ENCODE measurements at regions not wholly inside any gene's neighbourhood (a gene's known extent, or its start where the extent isn't known, plus 50 kb on each side); places are given as distances from the start of the nearest gene placed in this dataset.

DNA sequence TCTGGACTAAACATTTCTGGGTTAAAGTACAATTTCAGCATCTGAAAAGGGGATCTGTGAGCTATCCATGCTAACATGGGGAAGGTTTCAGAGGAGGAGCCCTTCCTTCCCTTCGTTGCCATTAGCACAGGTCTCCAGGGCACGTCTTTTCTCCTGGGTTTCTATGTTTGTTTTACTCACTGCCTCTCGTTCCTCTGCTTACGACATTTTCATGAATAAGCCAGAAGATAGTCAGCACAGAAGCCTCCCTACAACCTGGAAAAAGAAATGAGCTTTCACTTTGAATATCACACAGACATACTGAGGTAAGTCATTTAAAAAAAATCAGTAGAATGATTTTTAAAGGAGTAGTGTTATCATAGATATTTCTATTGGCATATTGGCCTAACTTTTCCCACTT lies 117.2 kb upstream of the KCNMB2 start:
- no peak overlapping the region for H3K4me3 ChIP-seq (ENCODE audit: low read depth, low read length)
- no peaks in the 10 kb centered on the region for H3K36me3 ChIP-seq (ENCODE audit: control insufficient read depth, insufficient read depth, low read length)
- no peak for FAIRE-seq
- H3K27me3 ChIP-seq (ENCODE audit: control insufficient read depth, insufficient read depth, low read length): no peaks in the 10 kb centered on the region
- DNase-seq (ENCODE audit: low read depth): peak; percentile 75
- TF ChIP-seq, protein P1, sequence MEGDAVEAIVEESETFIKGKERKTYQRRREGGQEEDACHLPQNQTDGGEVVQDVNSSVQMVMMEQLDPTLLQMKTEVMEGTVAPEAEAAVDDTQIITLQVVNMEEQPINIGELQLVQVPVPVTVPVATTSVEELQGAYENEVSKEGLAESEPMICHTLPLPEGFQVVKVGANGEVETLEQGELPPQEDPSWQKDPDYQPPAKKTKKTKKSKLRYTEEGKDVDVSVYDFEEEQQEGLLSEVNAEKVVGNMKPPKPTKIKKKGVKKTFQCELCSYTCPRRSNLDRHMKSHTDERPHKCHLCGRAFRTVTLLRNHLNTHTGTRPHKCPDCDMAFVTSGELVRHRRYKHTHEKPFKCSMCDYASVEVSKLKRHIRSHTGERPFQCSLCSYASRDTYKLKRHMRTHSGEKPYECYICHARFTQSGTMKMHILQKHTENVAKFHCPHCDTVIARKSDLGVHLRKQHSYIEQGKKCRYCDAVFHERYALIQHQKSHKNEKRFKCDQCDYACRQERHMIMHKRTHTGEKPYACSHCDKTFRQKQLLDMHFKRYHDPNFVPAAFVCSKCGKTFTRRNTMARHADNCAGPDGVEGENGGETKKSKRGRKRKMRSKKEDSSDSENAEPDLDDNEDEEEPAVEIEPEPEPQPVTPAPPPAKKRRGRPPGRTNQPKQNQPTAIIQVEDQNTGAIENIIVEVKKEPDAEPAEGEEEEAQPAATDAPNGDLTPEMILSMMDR (IDR thresholded peaks at IDR 0.05; ENCODE audit: insufficient read depth, low read length, severe bottlenecking): no peak

DNA sequence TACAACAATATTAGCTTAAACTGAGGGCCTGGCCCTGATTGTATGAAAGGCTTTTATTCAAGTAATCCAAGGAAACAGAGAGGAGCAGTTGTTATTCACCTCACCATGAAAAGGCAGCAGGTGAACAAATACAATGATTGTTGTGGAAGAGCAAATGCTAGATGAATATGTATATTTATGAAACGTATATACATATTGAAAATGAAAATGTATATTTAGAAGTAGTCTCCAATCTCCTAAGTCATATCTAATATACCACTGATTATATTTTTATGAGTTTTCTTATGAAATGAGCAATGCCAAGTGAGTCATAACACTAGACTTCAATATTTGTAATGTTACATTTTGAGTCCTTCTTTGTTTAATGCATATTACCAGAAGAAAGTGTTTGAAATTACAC lies 116.2 kb upstream of the KCNMB2 start:
- no peak for FAIRE-seq
- no peak overlapping the region for H3K4me3 ChIP-seq (ENCODE audit: low read depth, low read length)

GRCh38 chr3:178421069-178421468 lies 115.2 kb upstream of the KCNMB2 start:
- no peak overlapping the region for H3K4me3 ChIP-seq (ENCODE audit: low read depth, low read length)
- H3K36me3 ChIP-seq (ENCODE audit: control insufficient read depth, insufficient read depth, low read length): no peaks in the 10 kb centered on the region
- DNase-seq (ENCODE audit: low read depth) (no peak), FAIRE-seq (no peak)
- TF ChIP-seq, protein P1 (IDR thresholded peaks at IDR 0.05; ENCODE audit: insufficient read depth, low read length, severe bottlenecking): no peak
- H3K27me3 ChIP-seq (ENCODE audit: control insufficient read depth, insufficient read depth, low read length): no peaks in the 10 kb centered on the region

More for the DNA sequence above, 116.2 kb upstream of the KCNMB2 start:
- DNase-seq (ENCODE audit: low read depth): no peak
- Histone ChIP-seq H3K27me3 (ENCODE audit: control insufficient read depth, insufficient read depth, low read length) (no peaks in the 10 kb centered on the region), H3K36me3 (ENCODE audit: control insufficient read depth, insufficient read depth, low read length) (no peaks in the 10 kb centered on the region)
- TF ChIP-seq, protein P1 (IDR thresholded peaks at IDR 0.05; ENCODE audit: insufficient read depth, low read length, severe bottlenecking): no peak

- TF ChIP-seq, protein P1 (IDR thresholded peaks at IDR 0.05; ENCODE audit: insufficient read depth, low read length, severe bottlenecking): no peak
- no peak for FAIRE-seq
- Histone ChIP-seq H3K4me3 (ENCODE audit: low read depth, low read length) (no peak overlapping the region), H3K36me3 (ENCODE audit: control insufficient read depth, insufficient read depth, low read length) (no peaks in the 10 kb centered on the region), H3K27me3 (ENCODE audit: control insufficient read depth, insufficient read depth, low read length) (no peaks in the 10 kb centered on the region)
- no peak for DNase-seq (ENCODE audit: low read depth)
These were observed 113.8 kb upstream of the KCNMB2 start for GRCh38 chr3:178422406-178422805.

- H3K27me3 ChIP-seq (ENCODE audit: control insufficient read depth, insufficient read depth, low read length): no peaks in the 10 kb centered on the region
- DNase-seq (ENCODE audit: low read depth) (no peak), FAIRE-seq (no peak)
- H3K36me3 ChIP-seq (ENCODE audit: control insufficient read depth, insufficient read depth, low read length): no peaks in the 10 kb centered on the region
- TF ChIP-seq, protein P1 (IDR thresholded peaks at IDR 0.05; ENCODE audit: insufficient read depth, low read length, severe bottlenecking): no peak
- H3K4me3 ChIP-seq (ENCODE audit: low read depth, low read length): no peak overlapping the region
These were observed 108.2 kb upstream of the KCNMB2 start for GRCh38 chr3:178428037-178428436.

- no peaks in the 10 kb centered on the region for H3K27me3 ChIP-seq (ENCODE audit: control insufficient read depth, insufficient read depth, low read length)
- DNase-seq (ENCODE audit: low read depth): no peak
- TF ChIP-seq, protein P1 (IDR thresholded peaks at IDR 0.05; ENCODE audit: insufficient read depth, low read length, severe bottlenecking): peak; percentile 16
- no peaks in the 10 kb centered on the region for H3K36me3 ChIP-seq (ENCODE audit: control insufficient read depth, insufficient read depth, low read length)
- H3K4me3 ChIP-seq (ENCODE audit: low read depth, low read length): no peak overlapping the region
- FAIRE-seq: no peak
These were observed 101.9 kb upstream of the KCNMB2 start for GRCh38 chr3:178434206-178434805.
